Epithelial cell of esophagus (primary cell): ENCODE measurements at regions not wholly inside any gene's neighbourhood (a gene's known extent, or its start where the extent isn't known, plus 50 kb on each side); places are given as distances from the start of the nearest gene placed in this dataset.

Experiments used
- DNase-seq: peaks from one replicate; pipeline ENCODE4 v3.0.0; 2010; ENCODE audit warnings: low read depth
- H3K4me3 ChIP-seq: 2 replicates; pipeline ENCODE4 v1.5.1; 2011; ENCODE audit warnings: mild to moderate bottlenecking, low read length, control low read depth
- TF ChIP-seq, protein P1 (sequence below): IDR thresholded peaks from 2 replicates; pipeline ENCODE4 v1.5.1; 2011; ENCODE audit warnings: low read depth, mild to moderate bottlenecking, low read length, control low read depth, inconsistent platforms; ENCODE audit not compliant: insufficient read depth; ENCODE audit errors: missing control alignments

DNA sequence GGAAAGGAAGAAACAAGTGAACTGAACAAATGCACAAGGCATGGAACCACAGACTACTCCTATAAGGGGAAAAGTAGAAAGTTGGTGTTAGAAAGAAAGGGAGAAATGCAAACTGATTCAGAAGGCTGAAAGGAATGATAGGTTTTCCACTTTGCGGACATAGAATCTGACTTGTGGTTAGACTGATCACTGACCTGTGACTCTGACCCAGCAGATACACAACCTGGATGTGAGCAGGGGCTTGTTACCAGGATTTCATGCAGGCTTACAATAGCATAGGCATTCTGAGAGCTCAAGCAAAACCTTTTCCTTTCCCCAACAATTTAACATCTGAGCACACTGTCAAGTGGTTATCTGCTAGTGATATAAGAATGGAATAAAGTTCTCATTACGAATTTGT lies 237.0 kb upstream of the CDH20 start:
- TF ChIP-seq, protein P1, sequence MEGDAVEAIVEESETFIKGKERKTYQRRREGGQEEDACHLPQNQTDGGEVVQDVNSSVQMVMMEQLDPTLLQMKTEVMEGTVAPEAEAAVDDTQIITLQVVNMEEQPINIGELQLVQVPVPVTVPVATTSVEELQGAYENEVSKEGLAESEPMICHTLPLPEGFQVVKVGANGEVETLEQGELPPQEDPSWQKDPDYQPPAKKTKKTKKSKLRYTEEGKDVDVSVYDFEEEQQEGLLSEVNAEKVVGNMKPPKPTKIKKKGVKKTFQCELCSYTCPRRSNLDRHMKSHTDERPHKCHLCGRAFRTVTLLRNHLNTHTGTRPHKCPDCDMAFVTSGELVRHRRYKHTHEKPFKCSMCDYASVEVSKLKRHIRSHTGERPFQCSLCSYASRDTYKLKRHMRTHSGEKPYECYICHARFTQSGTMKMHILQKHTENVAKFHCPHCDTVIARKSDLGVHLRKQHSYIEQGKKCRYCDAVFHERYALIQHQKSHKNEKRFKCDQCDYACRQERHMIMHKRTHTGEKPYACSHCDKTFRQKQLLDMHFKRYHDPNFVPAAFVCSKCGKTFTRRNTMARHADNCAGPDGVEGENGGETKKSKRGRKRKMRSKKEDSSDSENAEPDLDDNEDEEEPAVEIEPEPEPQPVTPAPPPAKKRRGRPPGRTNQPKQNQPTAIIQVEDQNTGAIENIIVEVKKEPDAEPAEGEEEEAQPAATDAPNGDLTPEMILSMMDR: no peak
- H3K4me3 ChIP-seq: no peak overlapping the region
- DNase-seq: no peak

DNA sequence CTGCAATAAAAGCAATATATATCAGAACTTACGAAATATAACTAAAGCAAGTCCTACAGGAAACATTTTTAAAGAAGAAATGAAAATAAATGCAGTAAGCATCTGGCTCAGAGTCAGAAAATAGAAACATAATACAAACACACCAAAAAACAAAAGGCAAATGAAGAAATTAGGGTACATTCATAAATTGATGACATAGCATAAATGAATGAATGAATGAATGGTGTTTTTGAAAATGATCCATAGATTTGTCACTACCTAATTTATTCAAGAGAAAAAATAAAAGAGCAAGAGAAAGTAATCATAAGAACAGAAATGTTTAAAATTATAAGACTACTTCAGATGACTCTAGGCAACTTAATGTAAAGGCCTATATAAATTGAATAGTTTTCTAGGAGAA lies 226.1 kb upstream of the CDH20 start:
- no peak for DNase-seq
- no peak overlapping the region for H3K4me3 ChIP-seq
- TF ChIP-seq, protein P1: no peak

DNA sequence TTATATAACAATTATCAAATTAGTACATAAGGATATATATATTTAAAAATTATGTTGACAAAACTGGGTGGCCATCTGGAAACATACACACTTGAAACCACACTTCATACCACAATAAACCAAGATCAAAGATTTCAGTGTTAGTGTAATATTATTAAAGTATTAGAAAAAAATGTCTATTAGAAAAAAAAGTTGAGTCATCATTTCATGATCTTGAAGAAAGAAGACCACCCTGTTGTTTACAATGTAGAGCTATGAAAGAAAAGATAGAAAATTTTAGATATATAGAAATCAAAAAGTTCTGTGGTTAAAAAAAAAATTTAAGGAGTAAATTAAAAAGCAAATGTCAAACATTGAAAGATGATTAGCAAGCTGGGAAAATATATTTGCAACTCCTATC lies 224.5 kb upstream of the CDH20 start:
- TF ChIP-seq, protein P1: no peak
- H3K4me3 ChIP-seq: no peak overlapping the region
- DNase-seq: no peak

DNA sequence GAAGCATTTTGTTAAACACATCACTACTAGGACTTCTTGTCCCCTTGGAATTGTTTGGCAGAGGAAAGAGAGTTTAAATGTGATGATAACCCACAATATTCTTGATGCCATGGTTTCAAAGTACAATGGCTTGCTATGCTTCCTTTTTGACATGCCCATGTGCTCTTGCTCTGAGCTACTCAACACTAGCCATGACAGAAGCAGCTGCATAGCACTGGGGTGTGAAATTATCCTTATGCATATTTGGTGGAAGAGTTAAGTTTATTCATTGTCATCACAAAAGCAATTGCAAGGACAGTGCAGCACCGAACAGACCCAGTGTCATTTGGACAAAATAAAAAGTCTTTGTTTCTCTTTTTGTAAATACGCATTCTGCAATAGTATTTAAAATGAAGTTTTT lies 209.9 kb upstream of the CDH20 start:
- H3K4me3 ChIP-seq: no peak overlapping the region
- TF ChIP-seq, protein P1: no peak
- DNase-seq: no peak

DNA sequence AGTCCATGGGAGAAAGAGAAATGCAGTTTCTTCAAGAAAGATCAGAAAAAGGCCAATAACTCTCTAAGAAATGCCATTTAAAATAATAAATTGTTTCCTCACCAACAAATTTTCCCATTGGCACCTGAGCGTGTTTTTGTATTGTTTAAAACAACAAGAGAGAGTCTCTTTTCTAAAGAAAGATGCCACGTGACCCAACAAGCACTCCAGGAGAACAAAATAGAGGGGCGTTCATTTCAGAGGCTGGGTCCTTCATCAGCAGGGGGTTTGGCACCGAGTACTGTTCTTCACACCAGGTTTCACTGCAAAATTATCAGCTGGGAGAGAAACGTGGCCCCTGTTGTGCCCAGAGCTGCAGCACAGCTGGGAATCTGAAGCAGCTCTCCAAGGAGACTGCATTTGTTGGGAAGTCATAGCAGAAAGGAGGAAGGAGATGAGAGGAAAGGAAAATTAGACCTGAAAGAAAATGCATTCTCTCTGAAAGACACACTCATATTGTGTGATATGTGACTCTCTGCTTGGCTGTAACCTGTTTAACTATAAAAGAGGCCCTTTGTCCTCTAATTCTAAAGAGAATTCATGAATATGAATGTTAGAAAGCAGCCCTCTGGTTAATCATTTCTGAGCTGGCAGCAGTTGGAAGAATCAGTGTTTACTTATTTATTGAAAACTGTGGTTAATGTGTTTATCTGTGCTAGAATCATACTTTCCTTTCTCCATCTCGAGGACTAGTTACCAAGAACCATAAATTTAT lies 205.3 kb upstream of the CDH20 start:
- no peak for DNase-seq
- TF ChIP-seq, protein P1: no peak
- no peak overlapping the region for H3K4me3 ChIP-seq

DNA sequence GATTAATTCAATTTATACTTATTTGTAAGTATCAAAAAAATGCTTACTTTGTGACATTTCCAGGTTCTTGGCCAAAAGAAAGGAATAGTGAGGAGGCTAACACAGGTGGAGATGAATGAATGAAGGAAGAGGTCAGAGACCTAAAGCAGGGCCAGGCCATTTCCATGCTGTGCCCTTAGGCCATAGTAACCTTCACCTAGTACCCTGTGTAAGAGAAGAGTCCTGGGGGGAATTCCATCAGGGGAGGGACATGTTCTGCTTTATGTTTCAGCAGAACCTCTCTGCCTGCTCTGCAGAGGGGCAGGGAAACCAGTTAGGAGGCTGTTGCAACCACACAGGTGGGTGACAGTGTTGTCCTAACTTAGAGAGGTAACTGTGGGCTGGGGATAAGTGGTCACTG lies 204.2 kb upstream of the CDH20 start:
- no peak overlapping the region for H3K4me3 ChIP-seq
- TF ChIP-seq, protein P1: no peak
- DNase-seq: no peak

DNA sequence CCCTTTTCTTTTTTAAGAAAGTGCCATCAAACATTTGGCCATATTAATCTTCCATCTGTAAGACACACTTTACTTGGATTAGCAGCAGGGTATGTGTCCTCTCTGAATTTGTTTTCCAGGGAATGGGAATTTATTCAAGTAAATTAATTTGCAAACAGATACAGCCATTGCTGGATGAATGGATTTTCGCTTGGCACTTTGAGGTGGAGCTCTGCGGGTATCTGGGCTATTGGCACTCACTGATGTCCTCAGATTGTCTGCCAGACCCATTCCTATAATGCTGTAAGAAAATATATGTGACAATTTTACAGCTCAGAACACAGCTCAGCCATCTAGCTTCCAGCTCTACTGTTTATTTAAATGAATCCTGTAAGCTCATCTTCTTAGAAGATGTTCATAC lies 201.2 kb upstream of the CDH20 start:
- no peak overlapping the region for H3K4me3 ChIP-seq
- TF ChIP-seq, protein P1: no peak
- no peak for DNase-seq
